ENCODE measurements at regions not wholly inside any gene's neighbourhood (a gene's known extent, or its start where the extent isn't known, plus 50 kb on each side); places are given as distances from the start of the nearest gene placed in this dataset.

DNA sequence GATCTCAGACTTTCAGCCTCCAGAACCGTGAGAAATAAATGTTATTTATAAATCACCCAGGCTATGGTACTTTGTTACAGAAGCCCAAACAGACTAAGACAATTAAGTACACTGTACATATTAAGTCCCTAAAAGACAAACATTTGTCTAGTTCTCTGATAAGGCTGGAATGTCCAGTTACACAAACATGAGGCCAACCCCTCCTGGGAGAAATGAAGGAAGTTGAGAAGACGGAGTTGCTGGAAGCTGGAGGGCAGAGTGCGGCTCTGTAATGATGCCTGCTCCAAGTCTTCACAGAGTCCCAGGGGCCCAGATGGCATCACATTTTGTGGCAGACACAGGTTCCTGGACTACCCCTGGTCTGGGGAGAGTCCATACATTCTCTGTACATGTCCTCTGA, 79.2 kb upstream of the ST8SIA3 start:
- no peak for TF ChIP-seq POLR2A (IDR thresholded peaks at IDR 0.05)
- TF ChIP-seq, protein P1, sequence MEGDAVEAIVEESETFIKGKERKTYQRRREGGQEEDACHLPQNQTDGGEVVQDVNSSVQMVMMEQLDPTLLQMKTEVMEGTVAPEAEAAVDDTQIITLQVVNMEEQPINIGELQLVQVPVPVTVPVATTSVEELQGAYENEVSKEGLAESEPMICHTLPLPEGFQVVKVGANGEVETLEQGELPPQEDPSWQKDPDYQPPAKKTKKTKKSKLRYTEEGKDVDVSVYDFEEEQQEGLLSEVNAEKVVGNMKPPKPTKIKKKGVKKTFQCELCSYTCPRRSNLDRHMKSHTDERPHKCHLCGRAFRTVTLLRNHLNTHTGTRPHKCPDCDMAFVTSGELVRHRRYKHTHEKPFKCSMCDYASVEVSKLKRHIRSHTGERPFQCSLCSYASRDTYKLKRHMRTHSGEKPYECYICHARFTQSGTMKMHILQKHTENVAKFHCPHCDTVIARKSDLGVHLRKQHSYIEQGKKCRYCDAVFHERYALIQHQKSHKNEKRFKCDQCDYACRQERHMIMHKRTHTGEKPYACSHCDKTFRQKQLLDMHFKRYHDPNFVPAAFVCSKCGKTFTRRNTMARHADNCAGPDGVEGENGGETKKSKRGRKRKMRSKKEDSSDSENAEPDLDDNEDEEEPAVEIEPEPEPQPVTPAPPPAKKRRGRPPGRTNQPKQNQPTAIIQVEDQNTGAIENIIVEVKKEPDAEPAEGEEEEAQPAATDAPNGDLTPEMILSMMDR (IDR thresholded peaks at IDR 0.05), result no peak
- TF ChIP-seq POLR2AphosphoS5 (IDR thresholded peaks at IDR 0.05), result no peak
